ENCODE measurements at regions not wholly inside any gene's neighbourhood (a gene's known extent, or its start where the extent isn't known, plus 50 kb on each side); places are given as distances from the start of the nearest gene placed in this dataset.

- TF ChIP-seq, protein P1, sequence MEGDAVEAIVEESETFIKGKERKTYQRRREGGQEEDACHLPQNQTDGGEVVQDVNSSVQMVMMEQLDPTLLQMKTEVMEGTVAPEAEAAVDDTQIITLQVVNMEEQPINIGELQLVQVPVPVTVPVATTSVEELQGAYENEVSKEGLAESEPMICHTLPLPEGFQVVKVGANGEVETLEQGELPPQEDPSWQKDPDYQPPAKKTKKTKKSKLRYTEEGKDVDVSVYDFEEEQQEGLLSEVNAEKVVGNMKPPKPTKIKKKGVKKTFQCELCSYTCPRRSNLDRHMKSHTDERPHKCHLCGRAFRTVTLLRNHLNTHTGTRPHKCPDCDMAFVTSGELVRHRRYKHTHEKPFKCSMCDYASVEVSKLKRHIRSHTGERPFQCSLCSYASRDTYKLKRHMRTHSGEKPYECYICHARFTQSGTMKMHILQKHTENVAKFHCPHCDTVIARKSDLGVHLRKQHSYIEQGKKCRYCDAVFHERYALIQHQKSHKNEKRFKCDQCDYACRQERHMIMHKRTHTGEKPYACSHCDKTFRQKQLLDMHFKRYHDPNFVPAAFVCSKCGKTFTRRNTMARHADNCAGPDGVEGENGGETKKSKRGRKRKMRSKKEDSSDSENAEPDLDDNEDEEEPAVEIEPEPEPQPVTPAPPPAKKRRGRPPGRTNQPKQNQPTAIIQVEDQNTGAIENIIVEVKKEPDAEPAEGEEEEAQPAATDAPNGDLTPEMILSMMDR (IDR thresholded peaks at IDR 0.05; ENCODE audit: unreplicated experiment in 3 of 3) = no peak
- H3K9me3 Mint-ChIP-seq = peaks cover 3% of the 10 kb centered on the region
- no peaks in the 10 kb centered on the region for H3K27me3 Mint-ChIP-seq (ENCODE audit: low read depth)
- peaks cover 13% of the 10 kb centered on the region for H3K4me1 Mint-ChIP-seq
- H3K4me3 Mint-ChIP-seq = no peak overlapping the region
- no peaks in the 10 kb centered on the region for H3K36me3 Mint-ChIP-seq (ENCODE audit: low read depth)
- H3K27ac Mint-ChIP-seq = peak overlapping the region in 1 of 3 experiments; percentile 51
Observed at GRCh38 chr16:73384506-73385089, 336.7 kb upstream of the ZFHX3 start.

DNA sequence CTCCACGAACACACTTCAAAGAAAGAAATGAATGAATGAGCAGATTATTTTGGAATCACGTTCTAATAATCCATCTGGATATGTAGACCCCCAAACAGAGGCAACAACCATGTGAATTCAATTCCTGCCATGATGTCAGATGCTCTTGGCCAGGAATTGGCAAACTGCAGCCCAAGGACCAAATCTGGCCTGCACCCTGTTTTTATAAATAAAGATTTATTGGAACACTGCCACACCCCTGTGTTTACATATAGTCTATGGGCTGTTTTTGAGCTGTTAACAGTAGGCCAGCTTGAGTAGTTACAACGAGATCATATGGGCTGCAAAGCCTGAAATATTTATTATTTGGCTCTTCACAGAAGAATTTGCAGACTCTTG lies 336.0 kb upstream of the ZFHX3 start:
- peaks cover 3% of the 10 kb centered on the region for H3K9me3 Mint-ChIP-seq
- peaks cover 13% of the 10 kb centered on the region for H3K4me1 Mint-ChIP-seq
- no peak overlapping the region for H3K4me3 Mint-ChIP-seq

GRCh38 chr16:73383195-73383987 lies 335.5 kb upstream of the ZFHX3 start:
- Mint-ChIP-seq H3K36me3 (ENCODE audit: low read depth) (no peaks in the 10 kb centered on the region), H3K9me3 (peaks cover 3% of the 10 kb centered on the region), H3K27ac (peak overlapping the region in 1 of 3 experiments; percentile 32)

More for the DNA sequence above, 336.0 kb upstream of the ZFHX3 start:
- Mint-ChIP-seq H3K27me3 (ENCODE audit: low read depth) (no peaks in the 10 kb centered on the region), H3K36me3 (ENCODE audit: low read depth) (no peaks in the 10 kb centered on the region), H3K27ac (no peak overlapping the region)
- TF ChIP-seq, protein P1 (IDR thresholded peaks at IDR 0.05; ENCODE audit: unreplicated experiment in 3 of 3) = no peak

GRCh38 chr16:73378471-73378870 lies 330.5 kb upstream of the ZFHX3 start:
- peaks cover 6% of the 10 kb centered on the region for H3K4me1 Mint-ChIP-seq
- H3K9me3 Mint-ChIP-seq = peaks cover 3% of the 10 kb centered on the region
- H3K4me3 Mint-ChIP-seq = no peak overlapping the region
- H3K27ac Mint-ChIP-seq = no peak overlapping the region
- TF ChIP-seq, protein P1 (IDR thresholded peaks at IDR 0.05; ENCODE audit: unreplicated experiment in 3 of 3) = no peak
- no peaks in the 10 kb centered on the region for H3K36me3 Mint-ChIP-seq (ENCODE audit: low read depth)
- H3K27me3 Mint-ChIP-seq (ENCODE audit: low read depth) = no peaks in the 10 kb centered on the region

More at GRCh38 chr16:73383195-73383987, 335.5 kb upstream of the ZFHX3 start:
- H3K27me3 Mint-ChIP-seq (ENCODE audit: low read depth) = no peaks in the 10 kb centered on the region
- H3K4me3 Mint-ChIP-seq = no peak overlapping the region
- H3K4me1 Mint-ChIP-seq = peaks cover 13% of the 10 kb centered on the region
- TF ChIP-seq, protein P1 (IDR thresholded peaks at IDR 0.05; ENCODE audit: unreplicated experiment in 3 of 3) = no peak

GRCh38 chr16:73371584-73372319 lies 323.8 kb upstream of the ZFHX3 start:
- peak overlapping the region in 1 of 3 experiments; percentile 13 for H3K27ac Mint-ChIP-seq
- H3K4me3 Mint-ChIP-seq = no peak overlapping the region
- no peaks in the 10 kb centered on the region for H3K9me3 Mint-ChIP-seq
- TF ChIP-seq, protein P1 (IDR thresholded peaks at IDR 0.05; ENCODE audit: unreplicated experiment in 3 of 3) = no peak
- no peaks in the 10 kb centered on the region for H3K36me3 Mint-ChIP-seq (ENCODE audit: low read depth)
- peaks cover 10% of the 10 kb centered on the region for H3K27me3 Mint-ChIP-seq (ENCODE audit: low read depth)
- no peaks in the 10 kb centered on the region for H3K4me1 Mint-ChIP-seq

All from nephron (organoid).